HL-60 (cell line): ENCODE measurements at regions not wholly inside any gene's neighbourhood (a gene's known extent, or its start where the extent isn't known, plus 50 kb on each side); places are given as distances from the start of the nearest gene placed in this dataset.

ENCODE experiments used
- DNase-seq, 2 experiments: peaks; one replicate each; pipeline ENCODE4 v3.0.0-alpha.2; 2010 to 2020; ENCODE audit warnings: low read depth in 1 of 2, low spot score in 1 of 2
- H3K27ac ChIP-seq: fragments of 250-450 bp; sonication (Bioruptor Pico); replicated peaks from 2 replicates; pipeline ENCODE4 v1.5.1; 2020; ENCODE audit warnings: mild to moderate bottlenecking, moderate library complexity
- H3K27me3 ChIP-seq: fragments of 250-450 bp; sonication (Bioruptor Pico); 2 replicates; pipeline ENCODE4 v1.5.1; 2021; ENCODE audit warnings: mild to moderate bottlenecking, moderate library complexity; ENCODE audit not compliant: insufficient read depth, poor library complexity, severe bottlenecking
- H3K4me3 ChIP-seq: replicated peaks from 2 replicates; pipeline ENCODE4 v1.5.1; 2011; ENCODE audit warnings: mild to moderate bottlenecking, control low read depth, low read length; ENCODE audit not compliant: insufficient read depth
- CTCF ChIP-seq: IDR thresholded peaks from one replicate; pipeline ENCODE4 v1.5.1; 2011; ENCODE audit warnings: low read length, control low read depth, inconsistent platforms; ENCODE audit not compliant: insufficient read depth
- GABPA ChIP-seq: IDR thresholded peaks from 2 replicates; pipeline ENCODE4 v1.6.1; 2012; ENCODE audit warnings: low read depth
- POLR2AphosphoS5 ChIP-seq: IDR thresholded peaks from 2 replicates; pipeline ENCODE4 v1.6.1; 2012; ENCODE audit warnings: low read depth
- REST ChIP-seq: IDR thresholded peaks from 2 replicates; pipeline ENCODE4 v1.6.1; 2012; ENCODE audit warnings: low read depth; ENCODE audit not compliant: insufficient replicate concordance
- SPI1 ChIP-seq: IDR thresholded peaks from 2 replicates; pipeline ENCODE4 v1.6.1; 2012; ENCODE audit warnings: low read depth, mild to moderate bottlenecking, borderline replicate concordance

DNA sequence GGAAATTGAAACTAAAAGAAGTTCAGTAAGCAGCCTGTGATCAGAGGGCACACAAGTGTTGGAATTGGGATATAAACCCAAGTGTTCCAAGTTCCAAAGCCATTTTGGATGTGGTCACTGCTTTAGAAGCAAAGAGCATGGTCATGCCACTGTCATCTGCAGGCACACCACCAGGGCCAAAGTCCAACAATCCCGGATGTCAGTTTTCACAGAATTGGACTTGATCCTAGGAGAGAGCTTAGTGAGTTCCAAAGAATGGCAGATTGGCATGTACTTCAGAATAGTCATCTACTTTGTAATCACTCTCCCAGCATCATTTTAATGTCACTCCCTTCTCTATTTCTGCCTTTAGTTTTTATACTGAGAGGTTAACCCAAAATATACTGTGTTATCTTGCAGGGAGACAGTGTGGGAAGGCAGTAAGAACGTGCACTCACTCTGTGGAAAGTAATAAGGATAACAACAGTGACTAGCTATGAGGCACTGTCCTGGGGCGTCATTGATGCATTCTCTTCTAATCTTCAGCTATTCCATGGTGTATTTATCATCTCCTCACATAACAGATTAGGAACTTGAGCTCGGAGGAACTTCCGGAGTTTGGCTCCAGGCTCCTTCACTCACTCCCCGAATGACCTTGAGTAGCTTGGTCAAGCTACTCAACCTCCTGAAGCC lies 388.0 kb downstream of the ACTL7B start:
- Histone ChIP-seq H3K27ac (no peak overlapping the region), H3K4me3 (no peak overlapping the region), H3K27me3 (no peaks in the 10 kb centered on the region)
- DNase-seq = no peak
- no peak for TF ChIP-seq POLR2AphosphoS5

- Histone ChIP-seq H3K4me3 (no peak overlapping the region), H3K27me3 (no peaks in the 10 kb centered on the region), H3K27ac (no peak overlapping the region)
- TF ChIP-seq REST (no peak), POLR2AphosphoS5 (no peak), SPI1 (no peak), CTCF (no peak), GABPA (no peak)
- DNase-seq = no peak
These were observed 388.6 kb downstream of the ACTL7B start for GRCh38 chr9:108467161-108467560.

DNA sequence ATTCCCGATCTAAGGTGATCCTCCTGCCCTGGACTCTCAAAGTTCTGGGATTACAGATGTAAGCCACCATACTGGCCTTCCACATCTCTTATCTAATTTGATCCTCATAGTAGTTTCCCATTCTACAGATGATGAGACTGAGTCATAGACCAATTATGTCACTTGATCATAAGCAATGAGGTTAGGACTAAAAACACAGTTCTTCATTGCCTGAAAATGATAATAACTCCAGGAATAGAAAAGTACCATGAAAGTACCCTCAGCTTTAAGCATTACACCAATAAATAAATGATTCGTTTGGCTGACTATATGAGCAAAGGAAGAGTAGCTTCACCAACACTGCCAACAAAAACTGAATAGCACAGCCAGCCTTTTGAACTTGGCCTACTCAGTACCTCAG lies 389.5 kb downstream of the ACTL7B start:
- Histone ChIP-seq H3K4me3 (no peak overlapping the region), H3K27me3 (no peaks in the 10 kb centered on the region), H3K27ac (no peak overlapping the region)
- no peak for DNase-seq
- TF ChIP-seq POLR2AphosphoS5 (no peak), REST (no peak), CTCF (no peak), SPI1 (no peak), GABPA (no peak)

DNA sequence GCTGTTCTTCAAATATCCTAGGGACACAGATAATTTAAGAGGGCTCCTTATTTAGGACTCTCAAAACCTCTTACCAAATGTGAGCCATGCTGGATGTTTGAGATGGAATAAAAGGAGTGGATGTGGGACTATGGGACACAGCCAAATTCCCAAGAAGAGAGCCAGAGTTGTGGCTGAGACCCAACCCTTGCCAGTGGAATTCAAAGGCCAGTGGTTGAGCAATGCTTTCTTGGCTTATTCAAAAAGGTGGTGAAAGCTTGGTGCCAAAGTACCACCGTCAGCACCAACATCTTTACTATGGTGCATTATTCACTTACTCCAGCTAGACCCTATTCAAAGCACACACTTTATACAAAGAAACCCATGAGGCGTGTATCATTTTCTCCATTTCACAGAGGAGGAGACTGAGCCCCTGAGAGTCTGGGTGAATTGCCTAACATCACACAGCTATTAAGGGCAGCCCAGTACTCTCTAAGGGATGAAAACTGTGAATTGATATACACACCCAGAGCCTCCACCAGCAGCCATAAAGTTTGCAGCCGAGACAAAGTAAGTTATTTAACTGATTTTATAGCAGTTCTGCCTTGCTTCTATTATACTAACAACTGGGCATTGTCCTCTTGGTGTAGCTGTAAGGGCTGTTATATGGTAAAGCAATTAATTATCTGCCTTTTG lies 391.7 kb downstream of the ACTL7B start:
- no peak for TF ChIP-seq REST
- DNase-seq = no peak

More for the DNA sequence above, 391.7 kb downstream of the ACTL7B start:
- H3K27ac ChIP-seq = no peak overlapping the region
- no peaks in the 10 kb centered on the region for H3K27me3 ChIP-seq
- H3K4me3 ChIP-seq = no peak overlapping the region
